ENCODE measurements at regions not wholly inside any gene's neighbourhood (a gene's known extent, or its start where the extent isn't known, plus 50 kb on each side); places are given as distances from the start of the nearest gene placed in this dataset.

DNA sequence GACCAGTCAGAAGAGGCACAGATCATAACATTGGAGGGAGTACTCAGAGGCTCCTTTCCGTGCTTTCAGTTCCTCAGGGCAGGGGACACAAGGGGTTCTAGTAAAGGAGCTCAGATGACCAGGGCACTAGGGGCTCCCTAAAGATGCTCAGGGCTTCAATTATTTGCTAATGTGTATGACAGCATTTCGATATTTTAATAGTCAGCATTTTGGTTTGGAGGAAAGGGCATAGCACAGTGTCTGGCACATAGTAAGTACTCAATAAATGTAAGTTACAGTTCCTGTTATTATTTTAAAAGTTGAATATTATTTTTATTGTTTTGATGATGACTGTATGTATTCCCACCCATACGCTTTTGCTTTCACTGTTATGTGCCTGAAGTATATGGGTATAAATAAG, 260.0 kb downstream of the REEP3 start:
- FAIRE-seq (no peak), DNase-seq (ENCODE audit: low read depth) (no peak)
- TF ChIP-seq, protein P1, sequence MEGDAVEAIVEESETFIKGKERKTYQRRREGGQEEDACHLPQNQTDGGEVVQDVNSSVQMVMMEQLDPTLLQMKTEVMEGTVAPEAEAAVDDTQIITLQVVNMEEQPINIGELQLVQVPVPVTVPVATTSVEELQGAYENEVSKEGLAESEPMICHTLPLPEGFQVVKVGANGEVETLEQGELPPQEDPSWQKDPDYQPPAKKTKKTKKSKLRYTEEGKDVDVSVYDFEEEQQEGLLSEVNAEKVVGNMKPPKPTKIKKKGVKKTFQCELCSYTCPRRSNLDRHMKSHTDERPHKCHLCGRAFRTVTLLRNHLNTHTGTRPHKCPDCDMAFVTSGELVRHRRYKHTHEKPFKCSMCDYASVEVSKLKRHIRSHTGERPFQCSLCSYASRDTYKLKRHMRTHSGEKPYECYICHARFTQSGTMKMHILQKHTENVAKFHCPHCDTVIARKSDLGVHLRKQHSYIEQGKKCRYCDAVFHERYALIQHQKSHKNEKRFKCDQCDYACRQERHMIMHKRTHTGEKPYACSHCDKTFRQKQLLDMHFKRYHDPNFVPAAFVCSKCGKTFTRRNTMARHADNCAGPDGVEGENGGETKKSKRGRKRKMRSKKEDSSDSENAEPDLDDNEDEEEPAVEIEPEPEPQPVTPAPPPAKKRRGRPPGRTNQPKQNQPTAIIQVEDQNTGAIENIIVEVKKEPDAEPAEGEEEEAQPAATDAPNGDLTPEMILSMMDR (IDR thresholded peaks at IDR 0.05; ENCODE audit: insufficient read depth, low read length, severe bottlenecking) = no peak

GRCh38 chr10:63783882-63784281, 262.7 kb downstream of the REEP3 start:
- TF ChIP-seq, protein P1 (IDR thresholded peaks at IDR 0.05; ENCODE audit: insufficient read depth, low read length, severe bottlenecking) = no peak
- FAIRE-seq = no peak
- no peak for DNase-seq (ENCODE audit: low read depth)

More for the DNA sequence above, 260.0 kb downstream of the REEP3 start:
- H3K36me3 ChIP-seq (ENCODE audit: control insufficient read depth, insufficient read depth, low read length) = no peaks in the 10 kb centered on the region
- no peak overlapping the region for H3K4me3 ChIP-seq (ENCODE audit: low read depth, low read length)
- H3K27me3 ChIP-seq (ENCODE audit: control insufficient read depth, insufficient read depth, low read length) = peaks cover 2% of the 10 kb centered on the region

DNA sequence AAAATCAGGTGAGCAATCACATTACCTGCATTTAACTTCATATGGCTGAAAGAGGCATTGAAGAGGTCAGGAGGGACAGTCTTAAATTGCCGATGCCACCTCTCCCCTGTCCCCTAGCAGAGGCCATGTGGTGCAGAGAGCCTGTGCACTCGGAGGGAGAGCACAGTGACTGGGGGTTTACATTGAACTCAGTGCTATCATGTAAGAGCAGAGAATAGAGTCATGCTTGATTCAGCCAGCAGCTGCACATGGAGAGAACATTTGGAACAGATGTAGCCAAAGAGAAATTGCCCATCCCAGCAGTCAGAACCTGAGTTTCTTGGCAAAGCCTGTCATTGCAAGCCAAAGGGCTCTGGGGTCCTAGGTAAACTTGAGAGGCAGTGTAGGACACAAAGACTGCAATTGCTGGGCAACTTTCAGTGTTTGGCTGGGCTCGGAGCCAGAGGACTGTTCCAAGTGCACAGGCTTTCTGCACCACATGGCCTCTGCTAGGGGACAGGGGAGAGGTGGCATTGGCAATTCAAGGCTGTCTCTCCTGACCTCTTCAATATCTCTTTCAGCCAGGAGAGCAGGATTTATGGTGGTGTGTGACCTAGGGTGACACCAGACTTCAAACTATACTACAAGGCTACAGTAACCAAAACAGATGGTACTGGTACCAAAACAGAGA, 267.1 kb downstream of the REEP3 start:
- TF ChIP-seq, protein P1 (IDR thresholded peaks at IDR 0.05; ENCODE audit: insufficient read depth, low read length, severe bottlenecking) = no peak
- Histone ChIP-seq H3K27me3 (ENCODE audit: control insufficient read depth, insufficient read depth, low read length) (no peaks in the 10 kb centered on the region), H3K4me3 (ENCODE audit: low read depth, low read length) (no peak overlapping the region), H3K36me3 (ENCODE audit: control insufficient read depth, insufficient read depth, low read length) (no peaks in the 10 kb centered on the region)
- no peak for FAIRE-seq
- DNase-seq (ENCODE audit: low read depth) = no peak

More at GRCh38 chr10:63783882-63784281, 262.7 kb downstream of the REEP3 start:
- no peak overlapping the region for H3K4me3 ChIP-seq (ENCODE audit: low read depth, low read length)
- H3K27me3 ChIP-seq (ENCODE audit: control insufficient read depth, insufficient read depth, low read length) = no peaks in the 10 kb centered on the region
- H3K36me3 ChIP-seq (ENCODE audit: control insufficient read depth, insufficient read depth, low read length) = no peaks in the 10 kb centered on the region

DNA sequence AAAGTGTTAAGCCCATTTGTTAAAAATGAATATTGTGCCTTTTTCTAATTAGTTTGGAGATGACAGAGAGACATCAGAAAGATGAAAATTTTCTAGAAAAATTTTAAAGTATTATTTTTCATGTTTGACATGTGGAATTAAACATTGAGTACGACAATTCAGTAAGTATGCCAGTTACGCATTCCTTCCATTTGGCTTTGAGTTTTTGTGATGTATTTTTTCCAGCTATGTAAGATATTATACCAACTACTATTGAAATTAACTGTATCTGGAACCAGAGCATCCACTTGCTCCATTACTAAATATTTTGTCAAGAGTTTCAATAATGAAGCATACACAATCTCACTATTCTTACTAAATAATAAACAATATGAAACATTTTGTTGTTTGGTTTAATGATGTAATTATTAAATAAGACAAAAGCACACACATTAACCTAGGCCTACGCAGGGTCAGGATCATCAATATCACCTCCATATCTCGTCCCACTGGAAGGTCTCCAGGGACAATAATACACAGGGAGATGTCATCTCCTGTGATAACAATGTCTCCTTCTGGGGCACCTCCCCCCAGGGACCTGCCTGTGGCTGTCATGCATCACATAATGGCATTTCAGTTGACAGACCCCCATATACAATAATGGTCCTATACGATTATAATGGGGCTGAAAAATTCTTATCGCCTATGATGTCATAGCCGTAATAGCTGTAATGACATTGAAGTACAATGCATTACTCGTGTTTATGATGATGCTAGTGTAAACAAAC, 274.1 kb downstream of the REEP3 start:
- Histone ChIP-seq H3K27me3 (ENCODE audit: control insufficient read depth, insufficient read depth, low read length) (no peaks in the 10 kb centered on the region), H3K4me3 (ENCODE audit: low read depth, low read length) (no peak overlapping the region), H3K36me3 (ENCODE audit: control insufficient read depth, insufficient read depth, low read length) (no peaks in the 10 kb centered on the region)
- FAIRE-seq (no peak), DNase-seq (ENCODE audit: low read depth) (no peak)
- TF ChIP-seq, protein P1 (IDR thresholded peaks at IDR 0.05; ENCODE audit: insufficient read depth, low read length, severe bottlenecking) = no peak

DNA sequence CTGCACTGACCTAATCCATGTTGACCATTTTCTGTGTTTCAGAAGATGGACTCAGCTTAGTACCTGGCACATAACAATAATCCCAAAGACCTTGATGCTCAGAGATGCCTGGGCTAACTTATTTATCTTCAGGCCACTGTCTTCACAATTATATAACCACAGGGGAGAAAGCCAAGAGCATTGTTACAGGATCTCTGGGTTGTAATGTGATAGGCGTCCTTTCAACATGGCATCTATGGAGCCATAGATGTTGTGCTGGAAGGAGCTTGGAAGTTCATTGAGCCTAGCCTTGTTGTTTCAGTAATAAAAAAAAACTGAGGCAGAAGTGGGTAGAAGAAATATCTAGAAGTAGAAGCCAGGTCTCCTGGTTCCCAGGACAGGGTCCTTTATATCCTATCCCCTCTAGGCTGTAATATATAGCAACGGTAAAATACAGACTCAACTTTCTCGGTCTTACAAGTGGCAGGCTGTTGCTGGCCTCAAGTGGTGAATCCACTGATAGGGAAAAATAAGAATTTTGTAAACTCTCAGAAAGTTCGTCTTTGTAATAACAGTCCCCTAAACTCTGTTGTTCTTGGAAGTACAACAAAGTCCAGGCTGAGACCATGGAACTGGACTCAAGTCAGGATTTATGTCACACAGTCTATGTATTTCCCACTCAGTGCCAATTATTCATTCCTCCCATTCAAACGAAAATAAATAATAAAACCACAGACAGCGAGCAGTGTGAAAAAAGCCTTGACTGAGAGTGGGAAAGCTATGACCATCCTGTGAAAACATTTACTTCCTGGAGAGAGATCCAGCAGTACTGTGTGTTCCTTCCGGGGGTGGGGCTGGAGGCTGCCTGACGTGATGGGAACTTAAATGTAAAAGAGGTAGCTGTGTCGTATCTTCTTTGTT, 277.6 kb downstream of the REEP3 start:
- no peaks in the 10 kb centered on the region for H3K27me3 ChIP-seq (ENCODE audit: control insufficient read depth, insufficient read depth, low read length)
- no peaks in the 10 kb centered on the region for H3K36me3 ChIP-seq (ENCODE audit: control insufficient read depth, insufficient read depth, low read length)
- FAIRE-seq (no peak), DNase-seq (ENCODE audit: low read depth) (peak; percentile 89)
- TF ChIP-seq, protein P1 (IDR thresholded peaks at IDR 0.05; ENCODE audit: insufficient read depth, low read length, severe bottlenecking) = no peak
- H3K4me3 ChIP-seq (ENCODE audit: low read depth, low read length) = no peak overlapping the region

All from bronchial epithelial cell (primary cell).